ENCODE measurements at regions not wholly inside any gene's neighbourhood (a gene's known extent, or its start where the extent isn't known, plus 50 kb on each side); places are given as distances from the start of the nearest gene placed in this dataset.

DNA sequence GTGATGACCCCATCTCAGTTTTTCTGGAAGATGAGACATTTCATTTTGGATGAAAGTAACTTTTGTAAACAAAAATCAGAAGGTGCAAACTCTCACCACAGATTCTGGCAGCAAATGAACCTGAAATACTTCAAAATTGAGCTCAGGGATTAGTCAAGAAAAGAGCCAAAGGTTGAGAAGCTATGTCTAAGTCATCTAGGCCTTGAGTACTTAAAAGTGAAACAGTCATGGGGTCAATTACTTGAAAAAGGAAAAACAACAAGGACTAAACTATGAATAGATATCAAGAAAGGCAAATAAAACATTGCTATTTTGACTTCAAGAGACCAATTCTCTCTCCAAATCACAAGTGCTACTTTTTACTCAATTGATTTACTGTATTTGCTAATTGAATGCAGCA, 285.1 kb downstream of the RBM43 start:
- H3K4me3 ChIP-seq (ENCODE audit: low read depth, low read length) = no peak overlapping the region
- no peak for DNase-seq (ENCODE audit: low read depth)
- TF ChIP-seq, protein P1, sequence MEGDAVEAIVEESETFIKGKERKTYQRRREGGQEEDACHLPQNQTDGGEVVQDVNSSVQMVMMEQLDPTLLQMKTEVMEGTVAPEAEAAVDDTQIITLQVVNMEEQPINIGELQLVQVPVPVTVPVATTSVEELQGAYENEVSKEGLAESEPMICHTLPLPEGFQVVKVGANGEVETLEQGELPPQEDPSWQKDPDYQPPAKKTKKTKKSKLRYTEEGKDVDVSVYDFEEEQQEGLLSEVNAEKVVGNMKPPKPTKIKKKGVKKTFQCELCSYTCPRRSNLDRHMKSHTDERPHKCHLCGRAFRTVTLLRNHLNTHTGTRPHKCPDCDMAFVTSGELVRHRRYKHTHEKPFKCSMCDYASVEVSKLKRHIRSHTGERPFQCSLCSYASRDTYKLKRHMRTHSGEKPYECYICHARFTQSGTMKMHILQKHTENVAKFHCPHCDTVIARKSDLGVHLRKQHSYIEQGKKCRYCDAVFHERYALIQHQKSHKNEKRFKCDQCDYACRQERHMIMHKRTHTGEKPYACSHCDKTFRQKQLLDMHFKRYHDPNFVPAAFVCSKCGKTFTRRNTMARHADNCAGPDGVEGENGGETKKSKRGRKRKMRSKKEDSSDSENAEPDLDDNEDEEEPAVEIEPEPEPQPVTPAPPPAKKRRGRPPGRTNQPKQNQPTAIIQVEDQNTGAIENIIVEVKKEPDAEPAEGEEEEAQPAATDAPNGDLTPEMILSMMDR (conservative IDR thresholded peaks at IDR 0.05; ENCODE audit: low read depth, low read length) = no peak

DNA sequence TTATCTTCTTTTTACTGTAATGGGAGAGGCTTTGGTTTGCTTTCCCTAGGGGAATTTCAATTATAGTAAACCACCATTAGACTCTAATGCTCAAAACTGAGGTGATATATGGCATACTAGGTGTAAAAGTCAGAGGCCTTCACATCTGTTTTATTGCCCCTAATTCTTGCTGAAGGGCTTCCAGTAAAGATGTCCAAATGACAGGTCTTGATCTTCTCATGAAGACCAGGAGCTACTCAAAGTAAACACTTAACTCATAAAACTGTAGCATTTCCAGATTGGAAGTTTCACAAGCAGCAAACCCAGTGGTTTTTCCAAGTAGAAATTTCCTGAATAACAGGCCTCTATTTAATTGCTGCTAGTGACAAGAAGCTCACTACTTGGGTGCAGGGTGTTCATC, 286.8 kb downstream of the RBM43 start:
- DNase-seq (ENCODE audit: low read depth) = no peak
- H3K4me3 ChIP-seq (ENCODE audit: low read depth, low read length) = no peak overlapping the region
- TF ChIP-seq, protein P1 (conservative IDR thresholded peaks at IDR 0.05; ENCODE audit: low read depth, low read length) = no peak

DNA sequence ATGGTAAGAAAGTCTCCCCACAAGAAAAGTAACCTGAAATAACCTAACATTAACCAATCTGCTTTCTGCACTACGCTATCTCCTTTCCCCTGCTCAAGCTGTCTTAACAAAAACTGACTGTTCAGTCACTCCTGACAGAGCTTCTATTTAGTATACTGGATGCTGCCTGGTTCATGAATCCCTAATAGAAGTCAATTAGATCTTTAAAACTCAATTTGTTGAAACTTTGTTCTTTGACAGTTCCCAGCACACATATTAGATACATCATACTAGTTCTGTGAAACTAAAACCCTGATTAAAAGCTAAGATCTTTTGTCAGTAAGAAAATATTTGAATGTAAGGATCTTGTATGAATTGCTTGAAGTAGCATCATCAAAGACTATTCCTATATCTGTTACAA, 287.4 kb downstream of the RBM43 start:
- DNase-seq (ENCODE audit: low read depth) = no peak
- TF ChIP-seq, protein P1 (conservative IDR thresholded peaks at IDR 0.05; ENCODE audit: low read depth, low read length) = no peak
- H3K4me3 ChIP-seq (ENCODE audit: low read depth, low read length) = no peak overlapping the region

DNA sequence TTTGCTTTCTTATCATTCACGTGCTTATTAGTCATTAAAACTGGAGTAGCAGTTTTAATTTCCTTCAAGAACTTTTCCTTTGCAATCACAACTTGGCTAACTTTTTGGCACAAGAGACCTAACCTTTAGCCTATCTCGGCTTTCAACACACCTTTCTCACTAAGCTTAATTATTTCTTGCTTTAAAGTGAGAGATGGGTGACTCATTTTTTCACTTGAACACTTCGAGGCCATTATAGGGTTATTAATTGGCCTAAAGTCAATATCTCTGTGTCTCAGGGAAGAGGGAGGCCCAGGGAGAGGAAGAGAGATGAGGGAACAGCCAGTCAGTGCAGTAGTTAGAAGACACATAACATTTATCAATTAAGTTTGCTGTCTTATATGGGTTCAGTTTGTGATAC, 289.8 kb downstream of the RBM43 start:
- no peak for DNase-seq (ENCODE audit: low read depth)
- TF ChIP-seq, protein P1 (conservative IDR thresholded peaks at IDR 0.05; ENCODE audit: low read depth, low read length) = no peak

DNA sequence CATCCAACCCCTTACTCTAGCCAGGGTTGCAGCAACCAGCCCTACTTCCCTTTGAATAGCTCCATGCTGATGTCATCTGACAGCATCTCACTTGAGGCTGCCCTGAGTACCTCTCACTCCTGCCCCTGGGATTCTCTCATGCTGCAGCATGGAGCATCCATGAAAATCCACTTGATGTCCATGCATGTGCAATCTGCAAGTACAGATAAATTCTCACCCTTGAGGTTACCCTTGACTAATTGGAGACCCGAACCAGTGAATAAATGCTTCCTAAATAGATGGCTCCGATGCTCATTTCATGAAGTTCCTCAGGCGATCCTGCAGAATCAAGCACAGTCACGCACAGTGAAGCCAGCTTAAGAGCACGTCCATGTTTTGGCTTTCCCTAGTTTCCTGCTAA, 298.3 kb downstream of the RBM43 start:
- TF ChIP-seq, protein P1 (conservative IDR thresholded peaks at IDR 0.05; ENCODE audit: low read depth, low read length) = no peak
- no peak for DNase-seq (ENCODE audit: low read depth)
- no peak overlapping the region for H3K4me3 ChIP-seq (ENCODE audit: low read depth, low read length)

More for the DNA sequence above, 289.8 kb downstream of the RBM43 start:
- no peak overlapping the region for H3K4me3 ChIP-seq (ENCODE audit: low read depth, low read length)

DNA sequence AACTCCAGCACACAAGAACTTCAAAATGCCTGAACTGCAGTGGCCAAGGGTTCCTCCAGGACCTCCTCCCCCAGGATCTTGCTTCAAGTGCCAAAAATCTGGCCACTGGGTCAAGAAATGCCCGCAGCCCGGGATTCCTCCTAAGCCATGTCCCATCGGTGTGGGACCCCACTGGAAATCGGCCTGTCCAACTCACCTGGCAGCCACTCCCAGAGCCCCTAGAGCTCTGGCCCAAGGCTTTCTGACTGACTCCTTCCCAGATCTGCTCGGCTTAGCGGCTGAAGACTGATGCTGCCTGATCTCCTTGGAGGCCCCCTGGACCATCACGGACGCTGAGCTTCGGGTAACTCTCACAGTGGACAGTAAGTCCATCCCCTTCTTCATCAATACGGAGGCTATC, 306.4 kb downstream of the RBM43 start:
- TF ChIP-seq, protein P1 (conservative IDR thresholded peaks at IDR 0.05; ENCODE audit: low read depth, low read length) = no peak
- DNase-seq (ENCODE audit: low read depth) = no peak

DNA sequence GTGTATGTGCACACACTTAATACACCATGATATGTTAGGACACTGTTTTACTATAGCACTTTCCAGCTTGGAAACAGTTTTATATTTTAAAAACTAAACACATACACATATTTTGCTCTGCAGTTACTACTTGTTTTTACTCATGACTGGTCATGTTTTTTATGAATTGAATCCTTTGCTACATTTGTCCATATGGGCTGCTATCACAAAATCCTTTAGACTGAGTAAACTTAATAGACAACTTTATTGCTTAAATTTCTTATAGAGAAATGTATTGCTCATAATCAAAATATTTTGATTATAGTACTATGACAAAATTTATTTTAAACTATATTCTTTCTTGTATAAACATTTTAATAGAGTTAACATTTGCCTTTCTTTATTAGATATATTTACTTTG, 314.8 kb downstream of the RBM43 start:
- TF ChIP-seq, protein P1 (conservative IDR thresholded peaks at IDR 0.05; ENCODE audit: low read depth, low read length) = no peak
- no peak for DNase-seq (ENCODE audit: low read depth)
- H3K4me3 ChIP-seq (ENCODE audit: low read depth, low read length) = no peak overlapping the region

More for the DNA sequence above, 306.4 kb downstream of the RBM43 start:
- no peak overlapping the region for H3K4me3 ChIP-seq (ENCODE audit: low read depth, low read length)
